Stromal cell of bone marrow (primary cell): ENCODE measurements at regions not wholly inside any gene's neighbourhood (a gene's known extent, or its start where the extent isn't known, plus 50 kb on each side); places are given as distances from the start of the nearest gene placed in this dataset.
"Not testable (repeated sequence)": the region's sequence is repeated elsewhere in the genome, so short reads cannot be mapped to it uniquely, and the experiment has no call there.

ENCODE experiments used
- DNase-seq: peaks from one replicate; pipeline ENCODE4 v3.0.0-alpha.2; 2012; ENCODE audit warnings: low read depth

DNA sequence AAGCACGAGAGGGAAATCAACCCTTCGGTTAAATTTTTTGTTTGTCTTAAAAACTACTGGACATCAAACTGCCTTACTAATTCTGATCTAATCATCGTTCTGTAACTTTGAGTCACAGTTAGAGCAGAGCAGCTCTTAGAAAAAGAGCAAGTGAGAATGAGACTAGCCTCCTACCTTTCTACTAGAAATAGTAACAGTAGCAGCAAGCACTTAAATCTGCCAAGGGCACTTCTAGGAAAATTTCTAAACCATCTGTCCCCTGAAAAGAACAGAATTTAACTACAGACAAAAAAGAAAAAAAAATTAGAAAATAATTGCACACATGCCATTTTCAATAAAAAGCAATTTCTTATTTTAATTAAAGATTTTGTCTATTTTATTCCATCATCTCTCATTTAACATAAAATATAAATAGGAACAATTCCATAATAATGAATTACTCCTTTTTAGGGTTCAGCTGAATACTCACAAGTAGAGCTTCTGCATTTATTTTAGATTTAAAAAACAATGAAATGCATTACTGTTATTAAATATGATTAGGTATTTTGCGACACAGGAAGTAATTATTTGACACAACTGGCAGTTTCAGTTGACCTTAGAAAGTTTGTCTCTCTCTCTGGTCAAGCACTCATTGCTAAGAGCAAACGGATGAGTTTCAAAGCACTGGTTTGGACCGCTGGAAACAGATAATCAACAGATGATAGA, 250.8 kb upstream of the SOX9 start:
- DNase-seq, result no peak

DNA sequence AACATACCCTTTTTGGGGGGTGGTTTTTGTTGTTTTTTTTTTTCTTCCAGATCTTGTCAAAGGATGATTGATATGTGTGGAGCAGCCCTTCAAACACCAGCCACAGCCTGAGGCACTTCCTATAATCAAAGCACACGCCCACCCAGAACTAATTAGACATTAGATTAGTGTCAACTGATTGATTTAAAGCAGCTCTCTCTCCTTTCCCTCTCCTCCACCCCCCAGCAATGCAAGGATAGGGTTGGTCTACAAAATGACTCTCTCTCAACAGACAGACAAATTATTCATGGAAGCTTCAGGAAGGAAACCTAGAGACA, 250.3 kb upstream of the SOX9 start:
- DNase-seq, result no peak

DNA sequence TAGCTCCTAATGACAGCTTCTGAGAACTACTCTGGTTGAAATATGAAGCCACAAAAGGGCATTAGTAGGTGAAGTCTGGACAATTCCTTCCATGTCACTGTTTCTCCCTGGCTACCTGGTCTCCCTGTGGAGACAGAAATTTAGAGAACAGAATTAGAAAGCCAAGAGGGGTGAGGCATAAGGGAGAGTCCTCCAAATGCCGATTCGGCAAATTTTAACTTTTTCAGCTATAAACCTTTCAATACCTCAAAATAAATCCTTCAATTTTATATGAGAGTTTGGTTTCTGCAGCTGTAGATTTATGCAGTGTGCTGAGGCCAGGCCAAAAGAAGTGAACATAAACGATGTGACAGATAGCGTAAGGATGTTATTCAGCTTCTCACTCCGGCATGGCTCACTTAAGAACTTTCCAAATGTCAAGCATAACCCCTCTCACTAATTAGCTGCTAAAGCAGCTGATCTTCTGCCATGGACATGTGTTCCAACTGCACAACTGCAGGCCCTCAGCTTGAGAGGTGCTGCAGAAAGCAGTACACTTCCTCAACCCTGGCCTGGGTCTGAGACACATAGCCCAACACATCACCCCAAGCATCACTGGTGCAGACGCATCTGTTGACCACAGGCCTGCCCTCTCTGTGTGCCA, 247.9 kb upstream of the SOX9 start:
- DNase-seq, result no peak

DNA sequence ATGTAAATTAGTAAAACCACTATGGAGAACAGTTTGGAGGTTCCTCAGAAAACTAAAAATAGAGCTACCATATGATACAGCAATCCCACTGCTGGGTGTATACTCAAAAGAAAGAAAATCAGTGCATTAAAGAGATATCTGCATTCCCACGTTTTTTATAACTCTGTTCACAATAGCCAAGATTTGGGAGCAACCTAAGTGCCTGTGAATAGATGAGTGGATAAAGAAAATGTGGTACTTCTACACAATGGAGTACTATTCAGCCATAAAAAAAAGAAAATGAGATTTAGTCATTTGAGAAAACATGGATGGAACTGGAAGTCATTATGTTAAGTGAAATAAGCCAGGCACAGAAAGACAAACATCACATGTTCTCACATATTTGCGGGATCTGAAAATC, 246.0 kb upstream of the SOX9 start:
- not testable (repeated sequence) for DNase-seq

DNA sequence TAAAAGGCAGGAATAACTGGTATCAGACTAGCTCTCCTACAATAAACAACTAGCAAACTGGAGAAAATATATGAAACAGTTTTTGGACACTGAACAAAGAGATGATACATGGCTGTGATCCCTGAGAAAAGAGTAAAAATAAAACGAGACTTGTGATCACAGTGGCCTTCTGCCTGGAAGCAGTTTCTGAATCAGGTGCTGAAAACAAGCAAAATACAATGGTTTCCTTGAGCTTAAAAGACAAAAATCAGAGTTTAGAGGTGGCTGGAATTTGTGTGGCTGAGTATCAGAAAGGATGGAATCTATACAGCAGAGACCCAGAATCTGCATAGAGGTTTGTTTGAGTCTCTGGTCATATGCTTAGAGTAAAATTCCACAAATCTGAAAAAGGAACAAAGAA, 242.5 kb upstream of the SOX9 start:
- no peak for DNase-seq

DNA sequence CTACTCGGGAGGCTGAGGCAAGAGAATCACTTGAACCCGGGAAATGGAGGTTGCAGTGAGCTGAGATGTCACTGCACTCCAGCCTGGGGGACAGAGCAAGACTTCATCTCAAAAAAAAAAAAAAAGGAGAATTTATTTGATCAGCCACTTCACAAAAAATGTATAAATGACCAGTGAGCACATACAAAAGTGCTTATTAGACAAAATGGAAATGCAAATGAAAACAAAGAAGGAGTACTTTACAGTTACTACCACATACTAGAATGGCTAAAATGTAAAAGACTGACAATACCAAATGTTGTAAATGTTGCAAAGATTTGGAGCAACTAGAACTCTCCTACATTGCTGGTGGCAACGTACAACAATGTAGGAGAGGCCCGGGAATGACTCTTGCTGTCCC, 241.8 kb upstream of the SOX9 start:
- no peak for DNase-seq

DNA sequence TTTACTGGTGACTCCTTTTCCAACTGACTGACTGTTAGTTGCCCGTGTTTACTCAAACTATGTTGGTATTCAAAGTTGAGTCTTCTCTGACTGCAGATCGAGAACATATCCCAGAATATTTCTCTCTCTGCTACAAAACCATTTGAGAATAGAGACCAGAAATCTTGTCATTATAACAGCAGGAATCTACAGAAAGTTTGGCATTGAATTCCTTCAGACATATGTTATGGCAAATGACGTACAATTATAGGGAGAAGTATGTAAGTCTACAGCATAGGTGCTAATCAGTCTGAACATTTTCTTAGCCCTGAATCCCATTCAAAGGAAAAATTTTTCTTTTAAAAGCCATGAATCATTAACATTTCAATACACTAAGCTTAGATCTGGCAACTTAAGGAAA, 239.8 kb upstream of the SOX9 start:
- no peak for DNase-seq

DNA sequence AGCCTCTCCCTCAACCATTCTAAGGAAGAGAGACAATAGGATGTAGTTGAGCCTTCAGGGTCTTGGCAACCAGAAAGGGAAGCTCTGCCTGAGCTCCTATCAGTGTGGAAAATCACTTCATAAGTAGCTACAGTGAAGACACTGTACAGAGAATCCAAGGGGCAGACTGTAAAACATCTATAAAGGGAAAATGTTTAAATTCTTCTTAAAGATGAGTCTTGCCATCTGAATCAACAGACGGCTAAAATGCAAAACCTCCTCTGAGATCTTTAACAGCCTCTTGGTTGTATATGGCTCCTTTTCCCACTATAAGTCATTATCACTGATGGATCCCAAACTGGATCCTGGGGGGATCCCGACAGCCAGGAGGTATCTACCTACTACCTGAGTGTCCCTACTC, 239.2 kb upstream of the SOX9 start:
- no peak for DNase-seq

DNA sequence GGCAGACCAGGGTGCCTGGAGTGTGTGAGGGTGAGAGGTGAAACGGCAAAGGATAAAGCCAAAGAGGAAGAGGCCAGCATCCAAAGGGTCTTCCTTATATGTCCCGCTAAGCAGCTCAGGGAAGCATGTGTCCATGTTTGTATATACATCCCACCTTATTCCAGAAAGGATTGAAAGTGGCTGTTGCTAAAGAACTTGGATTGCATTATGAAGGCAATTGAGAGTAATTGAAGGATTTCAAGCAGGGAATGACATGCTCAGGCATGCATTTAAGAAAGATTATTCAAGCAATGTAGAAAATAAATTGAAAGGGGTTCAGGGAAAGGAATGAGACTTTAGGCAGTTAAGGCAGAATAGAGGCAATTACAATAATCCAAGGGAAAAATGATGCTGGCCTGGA, 237.6 kb upstream of the SOX9 start:
- DNase-seq, result no peak

DNA sequence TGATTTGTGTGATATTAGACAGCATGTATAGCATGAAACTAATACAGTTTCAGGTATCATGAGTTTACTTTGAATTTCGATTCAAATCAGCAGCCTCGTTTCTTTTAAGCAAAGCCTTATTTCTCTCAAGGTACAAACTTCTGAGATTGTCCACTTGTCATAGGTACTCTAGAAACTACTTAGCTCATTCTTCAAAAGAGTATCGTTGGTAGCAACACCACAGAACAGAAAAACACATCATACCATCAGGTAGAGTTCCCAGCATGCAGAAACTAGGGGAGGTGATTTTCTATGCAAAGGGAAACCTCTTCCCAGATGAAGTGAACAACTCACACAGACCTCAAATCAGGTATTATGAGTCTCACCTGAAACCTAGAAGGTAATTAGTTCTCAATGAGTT, 237.0 kb upstream of the SOX9 start:
- no peak for DNase-seq

DNA sequence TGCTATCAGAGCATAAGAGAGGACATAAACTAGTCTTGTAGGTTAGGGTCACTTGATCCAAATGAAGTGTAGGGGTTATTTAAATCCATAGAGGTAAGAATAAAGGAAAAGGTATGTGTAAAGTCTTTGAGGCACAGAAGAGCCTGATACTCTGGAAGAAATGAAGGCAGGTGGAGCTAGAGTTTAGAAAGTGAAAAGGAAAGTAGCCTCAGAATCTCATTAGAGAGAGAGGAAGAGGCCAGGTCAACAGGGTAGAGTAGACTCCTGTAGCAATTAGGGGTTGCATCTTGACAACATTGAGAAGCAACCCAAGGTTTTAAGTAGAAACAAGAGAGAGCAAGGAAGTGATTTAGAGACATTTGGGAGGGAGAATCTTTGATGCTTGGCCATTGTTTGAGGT, 235.2 kb upstream of the SOX9 start:
- no peak for DNase-seq

DNA sequence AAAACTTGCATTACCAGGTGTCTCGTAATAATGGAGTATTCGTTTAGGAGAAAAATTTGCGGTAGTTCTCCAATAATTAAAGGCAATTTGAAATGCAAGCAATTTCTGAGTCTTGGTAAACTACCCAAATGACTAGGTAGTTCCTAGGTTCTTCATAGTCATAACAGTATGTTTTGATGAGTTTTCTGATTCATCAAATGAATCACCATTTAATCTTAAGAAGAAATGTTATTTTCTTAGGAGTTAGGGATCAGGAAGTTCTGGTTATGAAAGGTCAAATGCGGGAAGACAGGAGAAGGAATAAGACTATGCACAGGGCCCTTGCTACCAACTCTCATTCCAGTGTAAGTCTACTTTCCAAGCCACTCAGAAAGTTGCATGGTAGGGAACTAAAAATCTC, 221.5 kb upstream of the SOX9 start:
- DNase-seq, result peak; percentile 27

DNA sequence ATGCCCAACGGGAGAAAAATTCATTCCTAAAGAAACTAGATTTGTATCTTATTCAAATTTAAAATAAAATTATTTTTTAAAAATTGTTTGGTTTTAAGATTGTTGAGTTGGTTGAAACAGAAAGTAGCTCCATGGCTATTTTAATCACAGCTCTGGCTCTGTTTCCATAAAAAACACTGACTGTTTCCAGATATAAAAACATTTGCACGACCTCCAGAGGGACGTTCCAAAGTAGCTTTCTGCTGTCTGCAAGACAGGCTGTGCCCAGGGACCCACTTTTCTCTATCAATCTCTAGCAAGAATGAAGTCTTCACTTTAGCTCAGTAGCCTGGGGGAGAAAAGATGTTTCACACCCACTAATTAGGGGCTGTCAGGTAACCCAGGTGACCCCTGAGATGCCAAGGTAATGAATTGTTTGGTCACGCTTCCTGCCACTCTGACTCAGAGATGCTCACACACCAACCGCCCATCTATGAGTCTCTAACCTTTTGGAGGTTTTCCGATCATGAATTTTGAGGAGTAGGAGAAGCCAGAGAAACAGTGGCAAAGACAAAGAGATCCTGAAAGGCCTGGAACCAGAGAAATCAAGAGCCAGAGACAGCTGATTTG, 220.1 kb upstream of the SOX9 start:
- no peak for DNase-seq

DNA sequence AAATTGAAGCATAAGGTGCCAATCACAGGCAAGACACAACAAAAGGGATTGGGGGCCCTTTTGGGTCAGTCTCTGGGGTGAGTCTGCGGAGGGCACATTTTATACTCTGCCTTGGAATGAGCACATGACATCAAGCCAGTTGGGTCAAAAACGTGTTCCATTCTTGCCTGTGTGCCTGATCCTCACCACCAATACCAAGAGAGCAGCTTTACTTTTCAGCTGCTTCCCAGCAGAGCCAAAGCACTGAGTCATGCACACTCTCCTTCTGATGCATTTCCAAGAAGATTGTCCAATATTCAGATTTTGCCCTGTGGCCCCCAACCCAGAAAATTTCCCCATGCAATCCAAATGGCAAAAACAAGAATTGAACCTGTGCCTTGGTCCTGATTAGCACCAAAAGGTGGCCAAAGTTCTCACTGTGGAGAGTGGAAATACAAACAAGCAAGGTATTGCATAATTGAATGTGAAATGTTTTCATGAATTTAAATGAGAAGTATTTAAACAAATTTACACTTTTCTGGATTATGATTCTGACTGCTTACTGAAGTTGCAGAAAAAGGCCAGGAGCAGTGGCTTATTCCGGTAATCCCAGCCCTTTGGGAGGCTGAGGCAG, 217.8 kb upstream of the SOX9 start:
- DNase-seq, result no peak

DNA sequence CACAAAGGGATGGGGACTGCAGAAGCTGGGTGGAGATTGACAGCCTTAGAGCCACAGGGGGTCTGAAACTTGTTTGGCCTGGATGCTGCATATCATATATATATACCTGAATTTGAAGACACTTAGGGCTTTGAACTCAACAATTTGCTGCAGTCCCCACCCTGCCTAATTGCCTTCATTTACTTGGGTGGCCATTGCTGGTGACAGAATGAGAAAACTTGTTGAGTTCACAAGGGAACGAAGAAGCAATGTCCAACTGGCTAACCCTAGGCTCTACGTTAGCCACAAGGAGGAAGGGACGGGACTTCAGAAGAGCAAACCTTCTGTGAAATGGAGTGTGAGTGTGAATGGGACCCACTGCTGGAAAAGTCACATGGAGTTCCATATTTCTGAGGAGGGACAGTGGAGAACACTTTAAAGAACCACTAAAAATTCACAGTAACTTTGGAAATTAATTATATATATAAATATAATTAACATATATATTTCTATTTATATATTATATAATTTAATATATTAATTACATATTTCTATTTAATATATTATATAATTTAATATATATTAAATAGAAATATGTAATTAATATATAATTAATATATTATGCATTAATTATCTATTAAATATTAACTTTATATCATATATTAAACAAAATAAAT, 215.3 kb upstream of the SOX9 start:
- DNase-seq, result no peak

DNA sequence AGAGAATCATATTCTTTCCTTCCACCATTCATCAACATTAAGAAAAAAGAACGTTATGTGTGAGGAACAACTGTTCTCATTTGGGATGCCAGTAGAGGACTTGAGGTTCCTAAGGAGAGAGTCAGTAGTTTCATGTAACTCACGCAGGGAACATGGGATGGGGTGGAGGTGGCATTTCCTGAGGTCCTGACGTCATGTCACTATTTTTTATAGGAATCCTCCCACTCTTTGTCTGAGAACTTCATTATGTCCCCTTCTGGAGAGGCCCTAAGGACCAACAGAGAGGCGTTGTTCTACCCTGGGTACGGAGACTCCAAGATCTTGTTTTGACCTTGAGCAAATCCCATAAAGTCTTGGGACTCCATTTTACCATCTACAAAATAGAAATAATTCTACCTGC, 211.7 kb upstream of the SOX9 start:
- DNase-seq, result no peak

DNA sequence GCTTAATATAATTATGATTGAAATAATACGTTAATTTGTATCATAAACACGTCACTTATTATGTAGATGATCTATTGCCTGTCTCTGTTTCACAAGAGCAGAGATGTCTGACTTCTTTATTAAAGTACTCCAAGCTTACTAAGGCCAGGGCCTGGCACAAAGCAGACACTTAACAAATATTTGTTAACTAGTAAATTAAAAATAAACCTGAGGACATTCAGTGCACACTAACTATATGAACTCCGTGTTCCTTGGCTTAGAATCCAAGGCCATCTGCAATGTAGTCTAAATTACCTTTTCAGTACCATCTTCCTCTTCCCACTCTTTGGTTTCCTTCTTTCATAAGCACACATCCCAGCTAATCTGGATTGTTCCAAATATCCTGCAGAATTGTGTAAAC, 210.8 kb upstream of the SOX9 start:
- no peak for DNase-seq

DNA sequence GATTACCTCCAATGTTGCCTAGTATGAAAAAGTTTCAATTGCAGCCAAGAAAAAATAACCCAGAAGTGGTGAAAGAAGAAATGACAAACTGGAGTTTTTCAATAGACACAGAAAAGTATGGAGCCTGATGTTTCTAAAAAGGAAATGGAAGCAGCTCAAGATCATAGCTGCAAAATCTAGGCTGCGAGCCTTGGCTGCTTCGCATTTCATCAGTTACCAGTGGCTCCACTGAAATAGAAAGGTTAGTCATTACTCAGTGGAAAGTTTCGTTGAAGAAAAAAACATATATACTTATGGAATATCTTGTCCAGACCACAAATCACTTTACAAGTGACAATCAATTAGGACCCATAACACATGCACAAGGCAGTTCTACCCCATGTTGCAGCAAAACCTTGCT, 206.8 kb upstream of the SOX9 start:
- no peak for DNase-seq

DNA sequence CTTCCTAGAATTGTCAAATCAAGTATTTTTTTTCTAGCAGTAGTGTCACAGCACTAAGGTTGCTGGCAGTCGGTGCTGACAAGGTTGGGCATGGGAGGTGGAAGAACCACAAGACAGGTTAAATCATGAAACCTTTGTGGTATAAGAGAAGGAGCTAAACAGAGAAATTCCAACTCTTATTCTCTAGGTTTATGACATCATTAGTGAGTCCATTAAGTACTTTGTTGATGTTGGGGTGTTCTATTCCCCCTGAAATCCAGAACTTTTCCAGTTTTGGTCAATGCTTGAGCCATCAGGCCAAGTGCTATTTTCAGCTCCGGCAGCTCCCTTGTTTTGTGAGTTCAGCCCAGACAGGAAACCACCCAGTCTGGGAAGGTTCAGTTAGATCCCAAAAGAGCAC, 206.0 kb upstream of the SOX9 start:
- DNase-seq, result no peak

DNA sequence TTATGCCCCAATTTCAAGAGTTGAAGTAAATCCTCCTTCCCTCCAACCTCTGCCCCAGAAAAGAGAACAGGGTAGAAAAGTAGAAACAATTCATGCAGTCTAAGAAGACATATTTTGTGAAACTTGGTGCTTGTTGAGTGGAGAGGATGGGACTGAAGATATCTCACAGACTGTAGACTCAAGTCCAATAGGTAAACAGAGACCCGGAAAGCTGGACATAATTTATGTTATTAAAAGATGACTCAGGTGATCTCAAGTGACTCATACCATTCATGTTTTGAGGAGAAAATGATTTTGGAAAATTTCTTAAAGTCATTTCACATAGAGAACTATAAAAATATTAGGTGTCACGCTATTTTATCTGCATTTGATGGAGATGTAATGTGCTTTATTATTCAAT, 203.1 kb upstream of the SOX9 start:
- no peak for DNase-seq

DNA sequence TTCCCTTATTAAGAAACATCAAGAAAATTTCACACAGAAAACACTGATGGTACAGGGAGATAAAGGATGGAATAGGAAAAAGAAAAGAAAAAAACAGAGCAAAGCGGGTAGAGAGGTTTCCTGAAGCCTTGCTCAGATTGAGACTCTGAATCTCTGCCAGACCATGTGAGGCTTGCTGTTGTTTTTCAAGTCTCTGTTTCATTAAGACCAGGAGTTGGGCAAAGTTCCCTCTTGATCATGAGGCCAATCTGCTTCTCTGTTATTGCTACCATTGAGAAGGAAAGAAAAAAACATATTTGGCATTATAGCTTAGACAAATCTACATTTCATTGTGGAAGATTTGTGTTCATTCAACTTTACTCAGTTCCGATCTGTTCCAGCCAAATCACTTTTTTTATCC, 201.6 kb upstream of the SOX9 start:
- peak; percentile 60 for DNase-seq

DNA sequence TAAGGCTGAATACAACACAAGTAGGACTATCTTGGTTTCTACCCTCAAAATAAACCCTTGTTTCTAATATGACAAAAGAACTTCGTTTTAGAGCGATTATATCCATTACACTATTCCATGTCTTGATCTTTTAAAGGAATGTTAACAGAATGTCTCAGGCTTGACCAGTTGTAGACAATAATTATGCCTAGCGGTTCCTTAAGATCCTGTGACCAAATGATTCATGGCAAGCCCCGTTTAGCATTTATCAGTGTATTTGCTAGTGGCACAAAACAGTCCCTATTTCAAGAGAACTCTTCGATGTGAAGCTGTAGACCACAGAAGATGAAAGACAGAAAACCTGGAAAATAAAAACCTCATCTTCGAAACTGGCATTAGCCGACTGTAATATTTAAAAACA, 200.9 kb upstream of the SOX9 start:
- no peak for DNase-seq

DNA sequence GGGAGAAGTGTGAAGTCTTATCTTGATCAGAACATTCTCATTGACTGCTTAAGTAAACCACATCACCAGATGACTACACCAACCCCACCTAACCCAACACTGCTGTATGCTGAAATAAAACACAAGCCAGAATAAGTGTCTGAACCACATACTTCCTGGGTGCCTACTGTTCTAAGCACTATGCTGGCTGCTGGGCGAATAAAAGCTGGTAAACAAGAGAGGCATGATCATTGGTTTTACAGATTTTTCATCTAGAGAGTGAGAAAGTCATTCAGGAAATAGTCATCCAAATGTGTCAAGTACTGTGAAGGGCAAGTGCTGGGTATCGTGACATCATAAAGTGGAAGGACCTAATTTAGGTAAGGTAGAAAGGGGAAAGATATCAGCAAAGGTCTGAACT, 199.0 kb upstream of the SOX9 start:
- DNase-seq, result no peak
